HG03378 (cell line): ENCODE measurements at regions not wholly inside any gene's neighbourhood (a gene's known extent, or its start where the extent isn't known, plus 50 kb on each side); places are given as distances from the start of the nearest gene placed in this dataset.
A peak's percentile ranks its signal among the peaks of the same experiment; 100 is the strongest.
"Not testable (repeated sequence)": the region's sequence is repeated elsewhere in the genome, so short reads cannot be mapped to it uniquely, and the experiment has no call there.

Experiments
- ATAC-seq: cut with Tn5 transposase; IDR thresholded peaks from one replicate; pipeline ENCODE4 v1.9.1; 2021; ENCODE audit warnings: mild to moderate bottlenecking, moderate library complexity; ENCODE audit not compliant: unreplicated experiment

- no peak for ATAC-seq
Measured at GRCh38 chr13:52931539-52932431, 83.3 kb upstream of the PCDH8 start.

DNA sequence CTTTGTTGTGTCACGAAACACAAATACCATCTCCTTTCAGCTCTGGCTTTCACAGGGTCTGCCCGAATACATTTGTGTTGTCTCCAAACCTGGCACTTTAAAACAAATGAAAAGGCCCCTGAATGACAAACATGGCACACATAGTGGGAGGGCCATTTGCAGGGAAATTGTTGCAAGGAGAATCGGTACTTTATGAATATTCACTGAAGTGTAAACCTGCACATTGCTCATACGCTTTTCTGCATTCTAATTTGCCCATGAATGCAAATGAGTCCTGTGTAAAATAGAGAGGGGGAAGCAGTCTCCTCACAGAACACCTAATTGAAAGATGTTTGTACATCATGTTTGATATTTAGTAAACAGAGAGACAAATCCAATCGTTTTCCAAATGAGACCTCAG lies 82.7 kb upstream of the PCDH8 start:
- ATAC-seq: no peak

- ATAC-seq: no peak
Measured at GRCh38 chr13:52929846-52930245, 81.4 kb upstream of the PCDH8 start.

DNA sequence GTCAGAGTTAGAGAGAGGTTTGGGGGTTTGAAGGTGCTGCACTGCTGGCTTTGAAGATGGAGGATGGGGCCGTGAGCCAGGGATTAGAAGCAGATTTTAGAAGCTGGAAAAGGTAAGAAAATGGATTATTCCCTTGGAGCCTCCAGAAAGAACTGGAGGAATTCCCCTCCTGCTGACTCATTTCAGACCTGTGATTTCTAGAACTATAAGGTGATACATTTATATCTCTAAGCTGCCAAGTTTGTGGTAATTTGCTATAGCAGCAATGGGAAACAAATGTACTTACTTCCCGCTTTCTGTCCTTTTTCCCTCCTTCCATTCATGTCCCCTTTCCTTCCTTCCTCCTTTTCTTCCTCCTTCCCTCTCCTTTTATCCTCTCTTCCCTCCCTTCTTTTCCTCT lies 78.5 kb upstream of the PCDH8 start:
- ATAC-seq: no peak

- ATAC-seq: no peak
Measured at GRCh38 chr13:52925775-52926285, 77.4 kb upstream of the PCDH8 start.

- ATAC-seq: no peak
Measured at GRCh38 chr13:52925251-52925650, 76.8 kb upstream of the PCDH8 start.

GRCh38 chr13:52924289-52925148 lies 76.1 kb upstream of the PCDH8 start:
- no peak for ATAC-seq

DNA sequence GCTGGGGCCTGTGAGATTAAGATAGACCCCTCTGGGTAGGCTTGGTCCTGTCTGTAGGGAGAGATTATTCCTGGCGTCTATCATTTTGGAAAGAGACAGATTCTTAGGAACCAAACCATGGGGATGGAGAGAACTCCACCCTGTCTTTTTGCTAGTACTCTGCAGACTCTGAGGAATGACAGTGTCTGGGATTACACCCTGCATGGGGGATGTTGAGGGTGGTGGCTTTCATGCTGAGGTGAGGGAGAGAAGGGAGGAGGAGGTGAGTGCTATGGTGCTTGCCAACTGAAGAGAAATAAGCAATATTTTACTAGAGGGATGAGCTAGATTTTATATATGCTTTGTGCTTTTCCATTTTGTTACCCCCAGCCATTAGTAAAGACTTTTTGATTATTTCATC lies 74.5 kb upstream of the PCDH8 start:
- no peak for ATAC-seq

DNA sequence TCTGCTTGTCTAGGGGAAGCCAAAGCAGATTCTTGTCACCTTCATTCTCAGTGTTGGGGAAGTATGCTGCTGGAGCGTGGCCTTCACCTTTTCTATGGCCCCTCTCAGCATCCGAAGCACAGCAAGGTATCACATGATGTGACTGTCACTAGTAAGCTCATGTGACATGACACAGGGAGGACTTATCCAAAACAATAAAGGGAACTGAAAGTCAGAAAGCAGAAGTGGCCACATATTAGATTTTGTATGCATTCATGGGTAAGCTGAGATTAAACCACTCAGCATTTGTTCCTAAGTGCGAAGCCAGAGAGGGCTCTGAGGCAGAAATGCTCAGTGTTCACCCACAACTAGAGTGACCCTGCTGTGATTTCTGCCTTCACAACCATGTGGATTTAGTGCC lies 72.8 kb upstream of the PCDH8 start:
- peak; percentile 99 for ATAC-seq

GRCh38 chr13:52916486-52916990 lies 68.1 kb upstream of the PCDH8 start:
- no peak for ATAC-seq

DNA sequence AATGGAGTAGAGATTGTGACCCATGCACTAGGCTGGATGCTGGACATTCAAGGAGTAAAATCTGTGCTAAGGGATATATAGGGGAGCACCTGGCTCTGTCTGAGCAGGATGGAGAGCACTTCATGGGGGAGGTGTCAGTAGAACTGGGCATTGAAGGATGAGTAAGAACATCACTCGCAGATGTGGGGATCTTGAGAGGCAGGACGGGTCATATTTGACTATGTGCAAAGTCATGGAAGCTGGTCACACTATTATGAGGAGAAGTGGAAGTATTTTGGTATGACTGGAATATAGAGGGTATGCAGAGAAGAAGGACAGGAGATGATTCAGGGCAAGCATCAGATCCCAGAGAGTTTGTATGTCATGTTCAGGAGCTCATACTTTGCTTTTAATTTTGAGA lies 62.9 kb upstream of the PCDH8 start:
- ATAC-seq: no peak

DNA sequence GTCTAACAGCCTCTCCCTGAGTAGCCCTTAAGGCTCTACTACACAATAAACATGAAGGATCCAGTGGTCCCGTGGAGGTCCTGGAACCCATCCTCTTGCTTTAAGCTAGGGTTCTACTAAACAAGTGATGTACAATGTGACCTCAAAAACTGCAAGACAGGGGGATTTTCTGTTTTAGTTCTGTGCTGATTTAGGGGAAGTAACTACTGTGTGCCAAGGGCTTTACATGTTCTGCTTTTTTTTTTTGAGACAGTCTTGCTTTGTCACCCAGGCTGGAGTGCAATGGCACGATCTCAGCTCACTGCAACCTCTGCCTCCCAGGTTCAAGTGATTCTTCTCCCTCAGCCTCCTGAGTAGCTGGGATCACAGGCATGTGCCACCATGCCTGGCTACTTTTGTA lies 61.9 kb upstream of the PCDH8 start:
- not testable (repeated sequence) for ATAC-seq

DNA sequence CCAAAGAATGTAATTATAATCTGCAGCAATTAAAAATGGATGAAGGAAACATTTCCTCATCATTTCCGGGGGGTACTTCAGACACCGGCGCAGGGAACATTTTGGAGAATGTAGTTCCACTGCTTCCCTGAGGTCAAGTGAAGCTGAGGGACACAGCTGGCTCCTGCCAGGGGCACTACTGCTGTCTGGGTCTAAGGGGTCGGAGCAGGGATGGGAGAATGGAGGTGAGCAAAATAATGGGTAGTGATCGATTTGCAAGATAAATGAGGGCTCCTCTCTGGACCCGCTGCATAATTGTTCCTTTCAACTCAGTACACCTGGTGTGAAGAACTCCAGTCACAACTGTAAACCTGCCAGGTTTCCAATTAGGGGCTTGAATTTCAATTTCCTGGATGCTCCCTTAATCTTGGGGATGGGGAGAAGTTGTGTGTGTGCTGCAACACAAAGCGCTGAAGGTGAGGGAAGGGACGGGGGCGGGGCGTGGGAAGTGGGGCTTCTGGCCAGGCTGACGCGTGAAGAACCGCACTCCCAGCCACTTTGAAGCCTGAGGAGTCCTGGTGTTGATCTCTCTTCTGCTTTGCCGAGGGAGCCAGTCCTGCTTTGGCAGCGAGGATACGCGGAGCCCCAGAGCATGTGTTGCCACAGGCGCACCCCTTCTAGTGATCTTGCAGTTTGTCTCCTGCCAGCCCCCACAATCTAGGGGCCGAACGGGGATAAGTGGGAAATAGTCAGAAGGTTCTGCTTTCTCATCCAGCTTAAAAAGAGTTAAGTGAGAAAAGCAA lies 57.9 kb upstream of the PCDH8 start:
- ATAC-seq: no peak

GRCh38 chr13:52905701-52906100 lies 57.3 kb upstream of the PCDH8 start:
- ATAC-seq: no peak

GRCh38 chr13:52903320-52903719 lies 54.9 kb upstream of the PCDH8 start:
- peak; percentile 98 for ATAC-seq

- no peak for ATAC-seq
Measured at GRCh38 chr13:52899206-52899605, 50.8 kb upstream of the PCDH8 start.
